Endodermal cell (in vitro differentiated cells): ENCODE measurements at regions not wholly inside any gene's neighbourhood (a gene's known extent, or its start where the extent isn't known, plus 50 kb on each side); places are given as distances from the start of the nearest gene placed in this dataset.

Experiments
- DNase-seq: peaks from one replicate; pipeline ENCODE4 v3.0.0-alpha.2; 2017
- H3K27ac ChIP-seq: 2 replicates; pipeline ENCODE4 v1.5.1; 2013; ENCODE audit warnings: mild to moderate bottlenecking, low read depth, low read length, moderate library complexity
- H3K27me3 ChIP-seq: 2 replicates; pipeline ENCODE4 v1.6.1; 2013; ENCODE audit warnings: mild to moderate bottlenecking, low read length, moderate library complexity; ENCODE audit not compliant: insufficient read depth, control insufficient read depth, poor library complexity, severe bottlenecking
- H3K36me3 ChIP-seq: 2 replicates; pipeline ENCODE4 v1.7.0; 2013; ENCODE audit warnings: mild to moderate bottlenecking, low read length, moderate library complexity; ENCODE audit not compliant: control insufficient read depth, insufficient read depth
- H3K4me1 ChIP-seq: one replicate; pipeline ENCODE4 v1.7.0; 2013; ENCODE audit warnings: low read length; ENCODE audit not compliant: control insufficient read depth, insufficient read depth
- H3K4me3 ChIP-seq: 2 replicates; pipeline ENCODE4 v1.5.1; 2013; ENCODE audit warnings: mild to moderate bottlenecking, low read length, moderate library complexity
- H3K9ac ChIP-seq: 2 replicates; pipeline ENCODE4 v1.6.1; 2013; ENCODE audit warnings: mild to moderate bottlenecking, low read length, moderate library complexity; ENCODE audit not compliant: poor library complexity, severe bottlenecking; ENCODE audit errors: extremely low read depth
- H3K9me3 ChIP-seq: 2 replicates; pipeline ENCODE4 v1.6.1; 2013; ENCODE audit warnings: mild to moderate bottlenecking, low read length, moderate library complexity; ENCODE audit not compliant: control insufficient read depth
- H3K27ac Mint-ChIP-seq: 2 replicates; pipeline ENCODE4 v1.8.0; 2020; ENCODE audit warnings: mixed read lengths
- H3K27me3 Mint-ChIP-seq: 2 replicates; pipeline ENCODE4 v1.8.0; 2021; ENCODE audit warnings: mild to moderate bottlenecking, mixed read lengths; ENCODE audit not compliant: insufficient read depth
- H3K36me3 Mint-ChIP-seq: 2 replicates; pipeline ENCODE4 v1.8.0; 2020; ENCODE audit warnings: low read depth, mixed read lengths
- H3K4me1 Mint-ChIP-seq: 2 replicates; pipeline ENCODE4 v1.8.0; 2020; ENCODE audit warnings: mixed read lengths
- H3K4me3 Mint-ChIP-seq: 2 replicates; pipeline ENCODE4 v1.8.0; 2020; ENCODE audit warnings: mild to moderate bottlenecking, moderate library complexity, mixed read lengths
- H3K9me3 Mint-ChIP-seq: 2 replicates; pipeline ENCODE4 v1.8.0; 2020; ENCODE audit warnings: mild to moderate bottlenecking, mixed read lengths
- WGBS, 2 experiments: methylation state at CpG; one replicate each; pipeline versions ENCODE4 v1.1.5 to v1.1.7; 2013; ENCODE audit warnings: missing lambda C conversion rate in 2 of 2, mixed read lengths in 1 of 2; ENCODE audit not compliant: insufficient coverage in 1 of 2, insufficient read length in 1 of 2; 5-methylcytosine and 5-hydroxymethylcytosine counted together
- TF ChIP-seq, protein P1 (sequence below): fragments of 200-600 bp; sonication (generic); conservative IDR thresholded peaks from 2 replicates; pipeline ENCODE4 v1.5.0; 2021; ENCODE audit warnings: antibody characterized with exemption, mild to moderate bottlenecking

DNA sequence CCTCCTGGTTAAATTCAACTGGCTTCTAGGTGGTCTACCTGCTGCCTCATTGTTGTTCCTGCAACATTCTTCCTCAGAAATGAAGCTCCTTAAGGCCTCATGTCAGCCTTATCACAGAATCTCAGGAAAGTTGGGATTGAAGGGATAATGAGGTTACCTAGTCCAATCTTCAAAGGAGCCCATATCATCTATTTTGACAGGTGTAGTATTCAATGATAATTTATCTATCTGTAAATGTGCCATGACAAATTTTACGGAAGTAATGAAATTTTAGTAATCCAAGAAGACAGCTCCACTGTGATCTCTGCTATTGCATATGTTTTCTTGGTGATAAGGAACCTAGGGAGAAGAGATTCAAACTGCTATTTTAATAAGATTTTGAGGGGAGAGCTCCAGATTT, 973.8 kb downstream of the ROBO2 start:
- TF ChIP-seq, protein P1, sequence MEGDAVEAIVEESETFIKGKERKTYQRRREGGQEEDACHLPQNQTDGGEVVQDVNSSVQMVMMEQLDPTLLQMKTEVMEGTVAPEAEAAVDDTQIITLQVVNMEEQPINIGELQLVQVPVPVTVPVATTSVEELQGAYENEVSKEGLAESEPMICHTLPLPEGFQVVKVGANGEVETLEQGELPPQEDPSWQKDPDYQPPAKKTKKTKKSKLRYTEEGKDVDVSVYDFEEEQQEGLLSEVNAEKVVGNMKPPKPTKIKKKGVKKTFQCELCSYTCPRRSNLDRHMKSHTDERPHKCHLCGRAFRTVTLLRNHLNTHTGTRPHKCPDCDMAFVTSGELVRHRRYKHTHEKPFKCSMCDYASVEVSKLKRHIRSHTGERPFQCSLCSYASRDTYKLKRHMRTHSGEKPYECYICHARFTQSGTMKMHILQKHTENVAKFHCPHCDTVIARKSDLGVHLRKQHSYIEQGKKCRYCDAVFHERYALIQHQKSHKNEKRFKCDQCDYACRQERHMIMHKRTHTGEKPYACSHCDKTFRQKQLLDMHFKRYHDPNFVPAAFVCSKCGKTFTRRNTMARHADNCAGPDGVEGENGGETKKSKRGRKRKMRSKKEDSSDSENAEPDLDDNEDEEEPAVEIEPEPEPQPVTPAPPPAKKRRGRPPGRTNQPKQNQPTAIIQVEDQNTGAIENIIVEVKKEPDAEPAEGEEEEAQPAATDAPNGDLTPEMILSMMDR, result no peak
- no peaks in the 10 kb centered on the region for H3K36me3 ChIP-seq
- peaks cover 9% of the 10 kb centered on the region for H3K9me3 Mint-ChIP-seq
- no peak overlapping the region for H3K4me3 ChIP-seq
- no peaks in the 10 kb centered on the region for H3K27me3 ChIP-seq
- peaks cover 7% of the 10 kb centered on the region for H3K4me1 Mint-ChIP-seq
- H3K36me3 Mint-ChIP-seq, result peaks cover 2% of the 10 kb centered on the region
- H3K9me3 ChIP-seq, result peaks cover 12% of the 10 kb centered on the region
- H3K9ac ChIP-seq, result no peak overlapping the region
- no peak overlapping the region for H3K27ac Mint-ChIP-seq
- DNase-seq, result no peak
- peaks cover 7% of the 10 kb centered on the region for H3K4me1 ChIP-seq
- H3K27me3 Mint-ChIP-seq, result no peaks in the 10 kb centered on the region
- no peak overlapping the region for H3K27ac ChIP-seq
- no peak overlapping the region for H3K4me3 Mint-ChIP-seq
- 86 to 88% methylated on average over 1 of the region's 1 CpG for WGBS, 2 experiments

DNA sequence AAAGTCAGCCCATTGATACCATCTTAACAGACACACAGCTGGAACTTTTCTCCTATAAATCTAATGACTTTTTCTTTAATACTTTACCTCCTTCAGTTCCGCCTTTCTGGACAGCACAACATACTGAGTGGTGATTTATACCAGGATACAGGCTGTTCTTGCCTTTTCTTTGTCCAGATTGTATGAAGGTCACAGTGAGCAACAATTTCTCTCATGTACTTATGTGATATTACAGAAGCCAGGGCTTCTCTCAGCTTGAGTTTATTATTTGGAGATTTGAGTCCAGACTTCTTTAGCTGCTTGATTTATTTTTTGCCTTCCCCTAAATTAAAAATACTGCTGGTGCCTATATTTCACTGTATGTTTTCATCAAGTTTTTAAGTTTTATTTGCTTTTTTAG, 976.0 kb downstream of the ROBO2 start:
- Mint-ChIP-seq H3K27ac (no peak overlapping the region), H3K4me1 (peaks cover 7% of the 10 kb centered on the region), H3K9me3 (peaks cover 9% of the 10 kb centered on the region), H3K27me3 (no peaks in the 10 kb centered on the region), H3K4me3 (no peak overlapping the region), H3K36me3 (peaks cover 2% of the 10 kb centered on the region)
- Histone ChIP-seq H3K4me1 (peaks cover 7% of the 10 kb centered on the region), H3K4me3 (no peak overlapping the region), H3K27me3 (no peaks in the 10 kb centered on the region), H3K9ac (no peak overlapping the region), H3K9me3 (peaks cover 12% of the 10 kb centered on the region), H3K27ac (peak overlapping the region; percentile 33), H3K36me3 (no peaks in the 10 kb centered on the region)
- WGBS, 2 experiments, result 93% methylated on average over 1 of the region's 1 CpG; no CpG with 5 or more reads in 1 of the 2 experiments
- TF ChIP-seq, protein P1, result no peak
- DNase-seq, result no peak

DNA sequence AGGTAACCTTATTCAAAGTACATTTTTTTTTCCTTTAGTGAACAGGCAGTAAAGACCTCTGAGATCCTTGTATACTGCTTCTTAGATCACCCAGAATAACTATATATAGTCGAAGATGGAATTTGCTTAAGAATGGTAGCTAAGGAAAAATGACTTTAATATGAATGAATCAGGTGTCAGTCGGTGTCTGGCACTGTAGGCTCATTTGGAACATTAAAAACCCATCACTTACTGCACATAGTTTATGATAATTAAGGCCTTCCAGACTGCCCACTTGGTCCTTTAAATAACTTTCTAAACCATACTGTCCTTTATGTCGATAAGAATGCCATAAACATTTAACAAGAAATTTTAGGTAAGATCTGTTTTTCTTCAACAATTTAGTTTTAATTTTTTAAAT, 981.8 kb downstream of the ROBO2 start:
- Histone ChIP-seq H3K4me3 (no peak overlapping the region), H3K4me1 (no peaks in the 10 kb centered on the region), H3K9ac (no peak overlapping the region), H3K27me3 (no peaks in the 10 kb centered on the region), H3K27ac (no peak overlapping the region), H3K36me3 (no peaks in the 10 kb centered on the region), H3K9me3 (no peaks in the 10 kb centered on the region)
- Mint-ChIP-seq H3K4me1 (no peaks in the 10 kb centered on the region), H3K27ac (no peak overlapping the region), H3K4me3 (no peak overlapping the region), H3K27me3 (no peaks in the 10 kb centered on the region), H3K36me3 (no peaks in the 10 kb centered on the region), H3K9me3 (no peaks in the 10 kb centered on the region)
- 92 to 100% methylated on average over 1 to 3 of the region's 3 CpGs for WGBS, 2 experiments
- TF ChIP-seq, protein P1, result no peak
- no peak for DNase-seq
